ENCODE measurements at regions not wholly inside any gene's neighbourhood (a gene's known extent, or its start where the extent isn't known, plus 50 kb on each side); places are given as distances from the start of the nearest gene placed in this dataset.

DNA sequence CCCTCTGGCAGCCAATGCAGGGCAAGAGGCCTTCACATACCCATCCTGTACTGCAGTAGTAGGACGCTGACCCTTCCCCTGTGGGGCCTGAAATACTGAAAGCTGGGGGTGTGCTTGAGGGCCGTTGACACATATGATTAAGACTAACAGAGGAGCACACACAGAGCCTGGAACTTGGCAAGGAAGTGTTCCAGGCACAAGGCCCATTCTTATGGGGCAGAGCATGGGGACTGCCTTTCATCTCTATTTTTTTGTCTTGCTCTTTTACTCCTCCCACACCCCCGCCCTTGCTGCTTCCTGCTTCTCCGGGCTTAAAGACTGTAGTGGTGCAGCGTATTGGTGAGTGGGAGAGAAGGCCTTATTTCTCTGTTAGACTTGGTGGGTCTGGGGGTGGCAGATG lies 137.4 kb downstream of the BACH1 start:
- intact Hi-C loops (cut with DNase I) = no loop called here
- ATAC-seq = no peak
- no peak for DNase-seq (ENCODE audit: low spot score)

DNA sequence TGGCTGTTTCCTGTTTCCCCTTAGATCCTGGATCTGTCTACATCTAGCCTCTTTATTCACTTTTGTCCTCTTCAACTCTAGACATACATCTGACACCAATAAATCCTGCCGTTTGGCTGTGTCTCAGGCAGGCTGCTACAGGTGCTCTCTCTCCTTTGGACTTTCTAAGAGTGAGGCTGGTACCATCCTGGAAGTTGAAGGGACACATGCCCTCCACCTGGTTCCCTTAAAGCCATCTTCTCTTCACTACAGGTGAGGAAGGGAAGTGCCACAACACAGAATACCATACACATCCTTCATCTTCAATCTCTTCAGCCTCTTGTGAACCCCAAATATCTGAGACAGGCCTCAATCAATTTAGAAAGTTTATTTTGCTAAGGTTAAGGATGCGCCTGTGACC lies 137.9 kb downstream of the BACH1 start:
- ATAC-seq (no peak), DNase-seq (ENCODE audit: low spot score) (no peak)
- intact Hi-C loops (cut with DNase I) = no loop called here

DNA sequence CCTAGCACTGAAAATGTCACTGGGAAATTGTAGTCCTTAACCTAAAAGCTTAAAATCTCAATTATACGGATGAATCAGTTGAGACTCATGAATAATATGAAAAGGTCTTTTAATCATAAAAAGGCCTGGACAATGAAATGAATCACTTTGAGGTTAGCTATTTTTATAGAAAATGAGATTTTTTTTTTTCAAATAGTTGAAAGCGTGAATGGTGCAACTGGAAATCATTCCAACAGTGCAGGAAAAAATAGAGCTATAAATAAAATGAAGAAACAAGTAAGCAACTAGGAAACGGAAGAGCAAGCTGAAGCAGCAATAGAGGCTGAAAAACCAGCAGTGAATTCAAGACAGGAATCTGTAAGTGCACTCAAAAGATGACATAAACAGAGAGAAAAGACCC lies 142.9 kb downstream of the BACH1 start:
- DNase-seq (ENCODE audit: low spot score) (no peak), ATAC-seq (no peak)
- intact Hi-C loops (cut with DNase I) = no loop called here

DNA sequence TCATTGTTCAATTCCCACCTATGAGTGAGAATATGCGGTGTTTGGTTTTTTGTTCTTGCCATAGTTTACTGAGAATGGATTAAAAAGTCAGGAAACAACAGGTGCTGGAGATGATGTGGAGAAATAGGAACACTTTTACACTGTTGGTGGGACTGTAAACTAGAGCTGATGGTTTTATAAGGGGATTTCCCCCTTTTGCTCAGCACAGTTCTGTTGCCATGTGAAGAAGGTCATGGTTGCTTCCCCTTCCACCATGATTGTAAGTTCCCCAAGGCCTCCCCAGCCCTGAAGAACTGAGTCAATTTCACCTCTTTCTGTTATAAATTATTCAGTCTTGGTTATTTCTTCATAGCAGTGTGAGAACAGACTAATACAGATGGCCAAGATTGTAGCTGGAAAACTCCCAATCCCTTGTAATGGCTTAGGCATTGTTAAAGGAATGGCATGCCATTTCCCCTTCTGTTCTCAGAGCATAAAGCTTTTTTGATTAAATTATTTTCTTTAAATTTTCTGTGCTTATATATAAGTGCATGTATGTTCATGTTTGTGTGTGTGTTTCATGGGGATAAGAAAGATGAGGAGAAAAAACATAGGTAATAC lies 144.8 kb downstream of the BACH1 start:
- intact Hi-C loops (cut with DNase I) = no loop called here
- DNase-seq (ENCODE audit: low spot score) = no peak
- ATAC-seq = no peak

DNA sequence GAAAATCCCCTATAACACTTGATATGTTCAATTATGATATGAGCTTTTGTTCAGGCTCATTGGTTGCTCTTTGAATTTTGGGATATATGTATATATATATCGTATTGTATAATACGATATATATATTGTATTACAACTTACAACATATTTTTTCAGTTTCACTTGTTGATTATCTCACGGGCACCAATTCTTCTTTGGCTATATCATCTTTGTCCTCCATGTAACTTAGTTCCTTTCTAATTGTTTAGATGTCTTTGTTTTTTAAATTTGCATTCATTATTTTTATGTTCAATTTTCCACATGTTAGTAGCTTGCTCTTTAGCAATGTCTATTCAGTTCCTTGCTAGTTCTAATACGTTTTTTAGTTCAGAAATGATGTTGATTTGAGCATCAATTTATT lies 150.0 kb downstream of the BACH1 start:
- intact Hi-C loops (cut with DNase I) = no loop called here
- DNase-seq (ENCODE audit: low spot score) (no peak), ATAC-seq (no peak)

DNA sequence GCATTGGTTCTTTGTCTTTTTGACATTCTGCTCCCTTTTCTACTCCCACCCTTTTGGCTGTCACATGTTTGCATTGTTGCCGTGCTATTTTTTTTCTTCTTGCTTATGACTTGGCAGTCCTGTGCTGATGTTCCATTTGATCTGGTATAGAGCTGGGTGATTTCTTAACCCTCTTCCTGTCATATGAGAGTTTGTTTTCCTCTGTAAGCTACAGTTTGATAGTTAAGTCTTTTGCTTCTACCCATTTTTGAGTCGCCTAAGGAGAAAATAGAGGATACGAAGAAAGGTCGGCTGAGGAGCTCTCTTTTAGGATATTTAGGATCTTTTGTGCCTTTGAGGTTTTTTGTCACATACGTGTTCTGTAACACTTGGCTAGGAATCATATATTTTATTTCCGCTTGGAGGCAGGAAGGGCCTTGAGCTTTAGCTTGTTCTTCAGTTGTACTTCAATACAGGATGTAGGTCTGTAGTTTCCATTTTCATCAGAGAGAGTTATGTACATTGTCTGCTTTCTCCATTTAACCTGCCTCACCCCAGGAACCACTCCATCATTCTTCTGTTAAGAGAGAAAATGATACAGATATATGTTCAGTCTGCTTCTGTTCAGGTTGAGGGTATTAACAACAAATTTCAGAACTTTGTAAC lies 150.7 kb downstream of the BACH1 start:
- DNase-seq (ENCODE audit: low spot score) (no peak), ATAC-seq (no peak)
- intact Hi-C loops (cut with DNase I) = no loop called here

DNA sequence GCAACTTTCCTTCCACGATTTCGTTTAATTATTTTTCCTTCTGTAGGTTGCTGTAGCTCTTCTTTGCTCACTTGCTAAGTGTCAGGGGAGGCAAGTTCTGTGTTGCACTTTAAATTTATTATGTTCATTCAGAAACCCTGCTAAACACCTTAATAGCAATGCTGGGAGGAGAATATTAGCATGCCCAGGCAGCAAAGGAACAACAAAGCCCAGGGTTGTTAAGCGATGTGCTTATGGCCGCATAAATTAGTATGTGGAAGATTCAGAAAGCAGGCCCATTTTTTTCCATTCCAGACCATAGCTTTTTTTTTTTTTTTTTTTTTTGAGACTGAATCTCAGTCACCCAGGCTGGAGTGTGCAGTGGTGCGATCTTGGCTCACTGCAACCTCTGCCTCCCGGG lies 151.3 kb downstream of the BACH1 start:
- ATAC-seq (no peak), DNase-seq (ENCODE audit: low spot score) (no peak)
- intact Hi-C loops (cut with DNase I) = no loop called here

DNA sequence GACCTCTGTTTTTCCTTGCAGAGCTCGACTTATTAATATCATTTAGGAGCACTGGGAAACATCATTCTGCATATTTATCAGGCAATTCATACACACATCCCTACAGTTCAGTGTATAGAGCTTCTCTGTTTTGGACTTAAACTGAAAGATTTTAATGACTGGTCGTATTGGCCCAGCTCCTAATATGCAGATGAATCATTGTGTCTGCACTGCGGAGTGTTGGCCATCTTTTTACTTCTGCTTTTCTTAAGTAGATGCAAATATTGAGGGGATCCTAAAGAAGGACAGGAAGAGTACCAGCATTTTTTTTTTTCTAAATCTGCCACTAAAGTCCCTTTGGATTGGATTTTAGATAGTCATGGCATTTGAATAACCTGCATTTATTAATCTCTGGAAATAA lies 154.8 kb downstream of the BACH1 start:
- ATAC-seq = no peak
- intact Hi-C loops (cut with DNase I) = no loop called here
- no peak for DNase-seq (ENCODE audit: low spot score)

DNA sequence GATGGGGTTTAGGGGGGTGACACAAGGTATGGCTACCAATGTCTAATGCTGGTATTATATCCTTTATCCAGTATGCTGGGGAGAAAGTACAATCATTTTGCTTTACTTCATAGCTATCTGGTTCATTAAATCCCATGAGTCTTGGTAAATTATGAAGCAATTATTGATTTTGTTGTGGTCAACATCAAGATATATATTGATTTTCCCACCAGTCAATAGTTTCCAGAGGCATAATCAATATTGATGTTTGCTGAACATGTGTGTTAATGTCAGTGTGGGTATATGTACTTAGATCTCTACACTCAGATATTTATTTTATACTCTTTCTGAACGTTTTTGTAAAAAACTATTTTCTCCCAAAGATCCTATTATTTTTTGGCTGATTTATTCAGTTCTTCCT lies 155.5 kb downstream of the BACH1 start:
- ATAC-seq (no peak), DNase-seq (ENCODE audit: low spot score) (no peak)
- intact Hi-C loops (cut with DNase I) = no loop called here

DNA sequence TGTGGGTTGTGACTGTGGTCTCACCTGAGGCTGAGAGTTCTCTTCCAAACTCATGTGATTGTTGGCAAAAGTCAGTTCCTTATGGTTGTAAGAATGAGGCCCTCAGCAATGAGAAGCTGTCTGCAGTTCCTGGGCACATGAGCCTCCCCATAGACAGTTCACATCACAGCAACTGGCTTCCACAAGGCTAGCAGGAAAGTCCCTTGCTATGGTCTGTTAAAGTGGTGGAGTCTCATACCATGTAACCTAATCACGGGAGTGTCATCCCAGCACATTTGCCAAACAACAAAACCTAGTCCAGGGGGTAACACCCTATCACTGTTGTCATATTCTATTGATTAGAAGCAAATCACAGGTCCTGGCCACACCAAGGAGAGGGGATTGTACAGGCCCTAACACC lies 163.8 kb downstream of the BACH1 start:
- intact Hi-C loops (cut with DNase I) = no loop called here
- no peak for ATAC-seq
- no peak for DNase-seq (ENCODE audit: low spot score)

DNA sequence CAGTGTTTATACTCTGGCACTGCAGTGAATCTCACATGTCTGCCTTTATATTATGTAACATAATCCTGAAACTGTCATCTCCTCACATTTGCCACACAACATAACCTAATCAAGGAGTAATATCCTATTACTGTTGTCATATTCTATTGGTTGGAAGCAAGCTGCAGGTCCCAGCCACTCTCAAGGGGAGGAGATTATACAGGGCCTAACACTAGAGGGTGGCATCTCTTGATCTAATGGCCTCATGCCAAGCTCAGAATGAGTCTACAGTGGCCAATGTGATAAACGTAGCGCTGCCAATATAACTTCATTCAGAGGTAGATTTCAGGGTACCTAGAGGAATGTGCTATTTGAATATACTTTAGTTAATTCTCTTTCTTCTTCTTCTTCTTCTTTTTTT lies 166.8 kb downstream of the BACH1 start:
- DNase-seq (ENCODE audit: low spot score) = no peak
- ATAC-seq = no peak
- intact Hi-C loops (cut with DNase I) = no loop called here

DNA sequence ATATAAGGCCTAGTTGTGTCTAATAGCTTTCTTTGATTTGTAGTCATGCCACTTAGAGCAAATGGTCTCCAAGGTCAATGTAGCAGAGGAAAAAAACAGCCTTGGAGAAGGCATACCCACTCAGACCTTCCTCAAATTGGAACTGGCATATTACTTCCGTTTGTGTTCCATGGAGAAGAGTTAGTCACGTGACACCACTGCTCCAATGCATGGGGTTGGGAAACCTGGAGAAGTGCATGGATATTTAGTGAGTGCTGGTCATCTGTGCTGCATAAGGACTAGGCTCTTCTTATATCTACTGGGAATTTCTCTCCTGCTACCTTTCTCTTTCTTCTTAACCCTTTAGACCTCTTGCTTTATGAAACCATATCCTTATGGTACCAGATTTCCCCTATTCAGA lies 167.8 kb downstream of the BACH1 start:
- ATAC-seq = no peak
- intact Hi-C loops (cut with DNase I) = no loop called here
- DNase-seq (ENCODE audit: low spot score) = no peak

DNA sequence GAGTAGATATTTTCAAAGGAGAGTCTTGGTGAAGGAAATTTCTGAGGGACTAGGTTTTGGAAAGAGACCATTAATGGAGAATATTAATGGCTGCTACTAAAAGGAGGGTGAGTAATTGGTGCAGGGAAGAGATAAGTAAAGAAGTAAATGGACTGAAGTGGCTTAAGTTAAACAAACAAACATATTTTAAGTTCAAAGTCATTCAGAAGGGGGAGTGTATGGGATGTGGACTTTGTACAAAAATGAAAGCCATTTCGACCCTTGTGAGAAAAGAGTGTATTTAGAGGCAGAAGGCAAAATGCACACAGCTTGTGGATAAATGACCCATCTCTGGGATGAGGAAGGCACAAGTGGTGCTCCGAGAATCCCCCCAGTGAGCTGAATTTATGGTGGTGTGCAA lies 171.7 kb downstream of the BACH1 start:
- intact Hi-C loops (cut with DNase I) = no loop called here
- no peak for DNase-seq (ENCODE audit: low spot score)
- no peak for ATAC-seq

DNA sequence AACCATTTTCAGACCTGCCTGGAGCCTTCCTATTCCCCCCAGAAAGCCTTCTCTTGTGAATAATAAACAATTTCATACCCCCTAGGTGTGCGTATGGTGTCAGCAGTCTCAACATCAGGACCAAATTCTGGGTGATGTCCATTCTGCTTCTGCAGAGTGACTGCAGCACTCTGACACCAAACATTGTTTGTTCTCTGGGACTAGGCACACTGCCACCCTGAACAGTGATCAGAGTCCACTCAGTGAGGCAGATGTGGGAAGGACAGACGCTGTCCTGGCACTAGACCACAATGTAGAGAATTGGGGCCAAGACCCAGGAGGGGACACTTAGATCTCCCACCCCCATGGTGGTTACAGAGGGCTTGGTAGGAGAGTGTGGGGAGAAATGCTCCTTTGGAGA lies 175.1 kb downstream of the BACH1 start:
- intact Hi-C loops (cut with DNase I) = no loop called here
- DNase-seq (ENCODE audit: low spot score) (no peak), ATAC-seq (no peak)

DNA sequence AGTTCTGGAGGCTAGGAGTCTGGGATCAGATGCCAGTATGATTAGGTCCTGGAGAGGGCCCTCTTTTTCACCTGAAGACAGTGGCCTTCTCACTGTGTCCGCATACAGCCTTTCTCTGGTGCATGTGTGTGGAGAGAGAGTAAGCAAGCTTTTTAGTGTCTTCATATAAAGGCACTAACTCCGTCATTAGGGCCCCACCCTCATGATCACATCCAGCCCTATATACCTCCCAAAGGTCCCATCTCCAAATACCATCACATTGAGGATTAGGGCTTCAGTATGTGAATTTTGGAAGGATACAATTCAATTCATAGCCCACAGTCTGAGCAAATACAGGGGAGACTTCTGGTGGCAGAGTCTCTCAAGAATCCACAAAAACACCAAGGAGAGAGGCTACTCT lies 176.6 kb downstream of the BACH1 start:
- DNase-seq (ENCODE audit: low spot score) (no peak), ATAC-seq (no peak)
- intact Hi-C loops (cut with DNase I) = no loop called here

DNA sequence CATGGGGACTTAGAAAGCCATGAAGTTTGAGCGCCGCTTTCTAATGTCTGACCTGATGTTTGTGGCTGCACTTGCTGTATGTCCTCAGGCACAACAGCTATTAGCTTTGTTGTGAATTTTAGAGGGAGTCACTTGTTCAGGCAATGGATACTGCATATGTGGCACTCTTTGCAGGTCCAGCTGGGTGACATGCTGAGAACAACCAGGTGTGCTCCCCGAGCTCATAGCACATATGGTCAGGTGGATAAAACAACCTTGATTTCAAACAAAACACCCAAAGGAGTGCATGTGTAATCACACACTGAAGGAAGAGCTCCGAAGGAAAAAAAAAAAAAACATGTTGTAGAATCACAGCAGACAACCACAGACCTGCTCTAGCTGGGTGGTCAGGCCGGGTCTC lies 178.6 kb downstream of the BACH1 start:
- DNase-seq (ENCODE audit: low spot score) = no peak
- intact Hi-C loops (cut with DNase I) = no loop called here
- ATAC-seq = no peak

DNA sequence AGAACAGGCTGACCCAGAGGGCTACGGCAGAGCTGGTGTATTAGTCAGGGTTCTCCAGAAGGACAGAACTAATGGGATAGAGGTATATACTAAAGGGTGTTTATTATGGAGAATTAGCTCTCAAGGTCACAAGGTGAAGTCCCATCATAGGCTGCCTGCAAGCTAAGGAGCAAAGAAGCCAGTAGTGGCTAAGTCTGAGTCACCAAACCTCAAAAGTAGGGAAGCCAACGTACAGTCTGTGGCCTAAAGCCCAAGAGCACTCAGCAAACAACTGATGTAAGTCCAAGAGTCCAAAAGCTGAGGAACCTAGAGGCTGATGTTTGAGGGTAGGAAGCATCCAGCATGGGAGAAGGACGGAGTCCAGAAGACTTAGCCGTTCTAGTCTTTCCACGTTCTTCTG lies 179.2 kb downstream of the BACH1 start:
- DNase-seq (ENCODE audit: low spot score) (no peak), ATAC-seq (no peak)
- intact Hi-C loops (cut with DNase I) = no loop called here

DNA sequence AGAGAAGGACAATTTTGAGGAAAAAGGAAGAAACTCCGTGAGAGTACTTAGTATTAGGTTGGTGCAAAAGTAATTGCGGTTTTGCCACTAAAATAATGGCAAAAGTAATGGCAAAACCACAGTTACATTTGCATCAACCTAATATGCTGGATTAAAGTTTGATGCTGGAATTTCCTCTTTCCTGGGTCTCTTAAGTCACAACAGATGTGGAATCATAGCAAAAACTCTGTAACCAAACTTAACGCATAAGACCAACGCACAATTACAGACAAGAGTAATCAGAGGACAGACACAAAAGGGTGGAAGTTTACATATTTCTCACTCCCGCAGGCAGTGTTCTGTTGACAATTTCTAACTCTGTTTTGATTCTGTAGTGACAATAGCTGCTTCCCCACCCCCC lies 182.4 kb downstream of the BACH1 start:
- ATAC-seq (no peak), DNase-seq (ENCODE audit: low spot score) (no peak)

DNA sequence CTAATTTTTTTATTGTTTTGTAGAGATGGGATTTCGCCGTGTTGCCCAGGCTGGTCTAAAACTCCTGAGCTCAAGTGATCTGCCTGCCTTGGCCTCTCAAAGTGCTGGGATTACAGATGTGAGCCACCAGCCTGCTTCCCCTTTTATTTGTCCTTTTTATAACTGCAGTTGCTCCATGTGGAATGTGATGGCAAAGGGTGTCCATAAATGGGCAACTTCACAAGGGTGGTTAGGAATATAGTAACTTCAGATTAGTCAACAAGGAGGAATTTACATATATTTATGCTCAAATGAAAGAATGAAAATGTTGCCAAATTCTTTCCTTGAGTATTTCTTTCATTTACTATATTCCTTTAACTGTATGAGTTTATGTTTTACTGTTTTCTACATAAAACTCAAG lies 182.9 kb downstream of the BACH1 start:
- ATAC-seq (no peak), DNase-seq (ENCODE audit: low spot score) (no peak)
- intact Hi-C loops (cut with DNase I) = no loop called here

More for the DNA sequence above, 182.4 kb downstream of the BACH1 start:
- intact Hi-C loops (cut with DNase I) = no loop called here

DNA sequence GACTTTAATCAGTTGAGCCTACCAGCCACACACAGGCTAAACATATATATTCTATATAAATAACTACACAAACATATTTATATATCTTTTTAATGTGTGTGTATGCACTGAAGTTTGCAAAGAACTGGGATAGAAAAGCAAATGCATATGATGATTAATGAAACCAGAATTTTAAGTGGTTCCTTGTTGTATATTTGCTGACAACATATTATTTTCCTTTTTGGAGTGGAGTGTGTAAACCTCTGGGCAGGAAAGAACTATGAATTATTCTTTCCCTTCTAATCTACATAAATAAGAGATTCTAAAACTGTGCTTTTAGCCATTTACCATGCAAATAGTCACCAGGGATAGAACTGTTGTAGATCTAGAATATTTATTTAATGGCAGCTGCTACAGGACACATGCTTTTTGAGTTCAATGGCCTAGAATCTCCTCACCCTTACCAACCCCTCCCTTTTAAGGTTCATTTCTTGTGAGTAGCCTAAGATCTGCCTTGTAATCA lies 187.6 kb downstream of the BACH1 start:
- ATAC-seq = no peak

More for the DNA sequence above, 187.6 kb downstream of the BACH1 start:
- intact Hi-C loops (cut with DNase I) = no loop called here
- DNase-seq (ENCODE audit: low spot score) = no peak

All from sciatic nerve (tissue), 2 donors.